Neural cell (in vitro differentiated cells): ENCODE measurements at regions not wholly inside any gene's neighbourhood (a gene's known extent, or its start where the extent isn't known, plus 50 kb on each side); places are given as distances from the start of the nearest gene placed in this dataset.

ENCODE experiments used
- H2AFZ ChIP-seq: fragments of 200-600, 300-800 bp; sonication (generic), shearing (Covaris generic); 2 replicates; pipeline ENCODE4 v1.6.0; 2014; ENCODE audit warnings: low read depth, mild to moderate bottlenecking, antibody characterized with exemption, low read length, moderate library complexity
- H3F3A ChIP-seq: fragments of 200-600 bp; shearing (Covaris generic); 2 replicates; pipeline ENCODE4 v1.6.1; 2016; ENCODE audit warnings: mild to moderate bottlenecking, moderate library complexity, mixed read lengths, antibody characterized with exemption, low read length; ENCODE audit not compliant: insufficient read depth, poor library complexity, severe bottlenecking
- H3K27ac ChIP-seq: fragments of 200-600, 300-800 bp; sonication (generic), shearing (Covaris generic); 2 replicates; pipeline ENCODE4 v1.5.1; 2014; ENCODE audit warnings: mild to moderate bottlenecking, low read length, moderate library complexity
- H3K27me3 ChIP-seq: fragments of 300-800, 200-600 bp; sonication (generic), shearing (Covaris generic); 2 replicates; pipeline ENCODE4 v1.6.0; 2014; ENCODE audit warnings: mild to moderate bottlenecking, low read depth, low read length, moderate library complexity; ENCODE audit not compliant: insufficient read depth
- H3K36me3 ChIP-seq: fragments of 300-800, 200-600 bp; sonication (generic), shearing (Covaris generic); 2 replicates; pipeline ENCODE4 v1.5.1; 2014; ENCODE audit warnings: mild to moderate bottlenecking, antibody characterized with exemption, low read length, moderate library complexity; ENCODE audit not compliant: insufficient read depth
- H3K4me2 ChIP-seq: fragments of 300-800, 200-600 bp; sonication (generic), shearing (Covaris generic); 2 replicates; pipeline ENCODE4 v1.6.0; 2014; ENCODE audit warnings: mild to moderate bottlenecking, low read length
- H3K4me3 ChIP-seq: fragments of 300-800, 200-600 bp; sonication (generic), shearing (Covaris generic); 2 replicates; pipeline ENCODE4 v1.5.1; 2014; ENCODE audit warnings: mild to moderate bottlenecking, low read length, moderate library complexity
- H3K79me2 ChIP-seq: fragments of 200-600 bp; shearing (Covaris generic); replicated peaks from 2 replicates; pipeline ENCODE4 v1.6.0; 2014; ENCODE audit warnings: mild to moderate bottlenecking, low read length, moderate library complexity; ENCODE audit not compliant: insufficient read depth
- H3K9ac ChIP-seq: fragments of 300-800, 200-600 bp; sonication (generic), shearing (Covaris generic); 2 replicates; pipeline ENCODE4 v1.6.1; 2016; ENCODE audit warnings: mild to moderate bottlenecking, low read length, mixed read lengths
- H3K9me2 ChIP-seq: fragments of 200-600 bp; shearing (Covaris generic); 2 replicates; pipeline ENCODE4 v1.6.1; 2016; ENCODE audit warnings: mild to moderate bottlenecking, low read length, mixed read lengths; ENCODE audit not compliant: insufficient read depth
- H3K9me3 ChIP-seq: fragments of 200-600, 300-800 bp; sonication (generic), shearing (Covaris generic); 2 replicates; pipeline ENCODE4 v1.6.1; 2016; ENCODE audit warnings: mild to moderate bottlenecking, mixed run types, low read length, moderate library complexity, mixed read lengths
- H4K20me1 ChIP-seq: fragments of 200-600 bp; shearing (Covaris generic); 2 replicates; pipeline ENCODE4 v1.6.1; 2016; ENCODE audit warnings: mild to moderate bottlenecking, mixed run types; ENCODE audit not compliant: insufficient read depth
- CTCF ChIP-seq: fragments of 450-650 bp; IDR thresholded peaks from 2 replicates; pipeline ENCODE4 v1.5.1; 2014; ENCODE audit warnings: antibody characterized with exemption, mild to moderate bottlenecking, moderate library complexity; ENCODE audit not compliant: poor library complexity, severe bottlenecking
- EP300 ChIP-seq: fragments of 450-650 bp; conservative IDR thresholded peaks from 2 replicates; pipeline ENCODE4 v1.6.1; 2014; ENCODE audit warnings: antibody characterized with exemption, mild to moderate bottlenecking, moderate library complexity; ENCODE audit not compliant: poor library complexity, severe bottlenecking
- EZH2 ChIP-seq: fragments of 200-600, 300-800 bp; shearing (Covaris generic), sonication (generic); IDR thresholded peaks from 2 replicates; pipeline ENCODE4 v1.6.1; 2014; ENCODE audit warnings: antibody characterized with exemption, low read length, borderline replicate concordance, mild to moderate bottlenecking; ENCODE audit not compliant: insufficient read depth, poor library complexity, severe bottlenecking
- MXI1 ChIP-seq: fragments of 450-650 bp; conservative IDR thresholded peaks from 2 replicates; pipeline ENCODE4 v1.6.1; 2014; ENCODE audit warnings: antibody characterized with exemption, mild to moderate bottlenecking; ENCODE audit not compliant: poor library complexity, severe bottlenecking
- POLR2AphosphoS5 ChIP-seq: IDR thresholded peaks from 2 replicates; pipeline ENCODE4 v1.6.1; 2012
- RAD21 ChIP-seq: fragments of 450-650 bp; conservative IDR thresholded peaks from 2 replicates; pipeline ENCODE4 v1.6.1; 2014; ENCODE audit warnings: antibody characterized with exemption, mild to moderate bottlenecking, moderate library complexity
- REST ChIP-seq: IDR thresholded peaks from 2 replicates; pipeline ENCODE4 v1.6.1; 2012; ENCODE audit warnings: borderline replicate concordance
- SMC3 ChIP-seq: fragments of 450-650 bp; conservative IDR thresholded peaks from 2 replicates; pipeline ENCODE4 v1.6.1; 2014; ENCODE audit warnings: antibody characterized with exemption, mild to moderate bottlenecking, moderate library complexity; ENCODE audit not compliant: poor library complexity
- TAF1 ChIP-seq: IDR thresholded peaks from 2 replicates; pipeline ENCODE4 v1.6.1; 2012; ENCODE audit warnings: low read depth

- Histone ChIP-seq H4K20me1 (no peaks in the 10 kb centered on the region), H3K36me3 (no peaks in the 10 kb centered on the region), H3K9me3 (no peaks in the 10 kb centered on the region), H3K4me2 (no peak overlapping the region), H3K79me2 (no peaks in the 10 kb centered on the region), H3K27me3 (no peaks in the 10 kb centered on the region), H3K4me3 (no peak overlapping the region), H3K9ac (no peak overlapping the region), H3K9me2 (no peaks in the 10 kb centered on the region), H3F3A (peaks cover 5% of the 10 kb centered on the region), H2AFZ (no peak overlapping the region), H3K27ac (no peak overlapping the region)
- TF ChIP-seq TAF1 (no peak), RAD21 (no peak), CTCF (no peak), POLR2AphosphoS5 (no peak), REST (no peak), EP300 (no peak), EZH2 (no peak), MXI1 (no peak), SMC3 (no peak)
Observed at GRCh38 chr6:148218542-148219258, 123.9 kb upstream of the SASH1 start.

- no peaks in the 10 kb centered on the region for H3K36me3 ChIP-seq
- no peak for TF ChIP-seq REST
- no peak for TF ChIP-seq EP300
- H3K27me3 ChIP-seq = no peaks in the 10 kb centered on the region
- H3K4me3 ChIP-seq = peak overlapping the region; percentile 2
- H3K9ac ChIP-seq = no peak overlapping the region
- H2AFZ ChIP-seq = no peak overlapping the region
- no peaks in the 10 kb centered on the region for H3K79me2 ChIP-seq
- H3F3A ChIP-seq = peaks cover 5% of the 10 kb centered on the region
- H3K9me3 ChIP-seq = no peaks in the 10 kb centered on the region
- H4K20me1 ChIP-seq = no peaks in the 10 kb centered on the region
- peak overlapping the region; percentile 30 for H3K27ac ChIP-seq
- no peak overlapping the region for H3K4me2 ChIP-seq
- H3K9me2 ChIP-seq = no peaks in the 10 kb centered on the region
Observed at GRCh38 chr6:148221196-148221979, 121.2 kb upstream of the SASH1 start.
